ENCODE measurements at regions not wholly inside any gene's neighbourhood (a gene's known extent, or its start where the extent isn't known, plus 50 kb on each side); places are given as distances from the start of the nearest gene placed in this dataset.

DNA sequence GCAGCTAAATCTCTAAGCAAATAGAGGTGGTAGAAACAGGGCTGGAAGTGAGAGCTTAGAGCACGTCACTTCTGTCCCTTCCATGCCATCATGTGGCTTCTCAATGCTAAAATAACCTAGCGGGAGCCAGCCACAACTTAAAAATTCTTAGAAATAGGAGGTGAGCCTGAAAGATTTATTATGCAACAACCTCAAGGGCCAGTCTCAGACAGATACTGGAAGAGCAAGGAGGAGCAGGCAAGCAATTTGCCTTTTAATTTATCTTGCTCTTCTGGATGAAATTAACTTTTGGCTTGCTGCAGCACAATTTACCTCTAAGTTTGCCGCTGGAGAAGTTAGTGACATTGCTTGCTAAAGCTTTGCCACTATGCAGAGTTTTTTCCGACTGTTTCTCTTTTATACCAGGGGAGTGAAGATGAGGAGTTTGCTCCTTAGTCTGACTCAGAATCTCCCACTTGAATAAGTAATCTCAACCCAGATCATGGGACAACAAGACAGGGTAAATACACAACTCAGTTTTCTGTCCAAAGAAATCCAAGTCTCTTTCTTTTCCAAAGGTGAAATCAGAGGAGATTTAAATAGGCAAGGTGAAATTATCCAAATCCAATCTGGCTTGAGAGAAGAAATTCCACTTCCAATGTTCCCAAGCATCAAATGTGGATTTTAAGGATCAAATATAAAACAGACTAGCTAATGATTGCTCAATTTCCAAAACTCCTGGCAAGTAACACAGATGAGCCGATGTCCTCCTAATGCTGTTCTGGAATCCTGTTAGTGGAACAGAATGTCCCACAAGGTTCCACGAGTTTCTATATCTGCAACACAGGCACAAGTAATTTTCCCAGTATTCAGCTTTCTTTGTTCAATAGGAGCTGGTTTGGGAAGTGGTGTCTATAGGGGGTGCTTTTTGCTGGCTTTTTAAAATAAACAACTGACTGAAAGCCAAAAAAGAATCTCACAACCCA, 329.4 kb upstream of the RORA start:
- H3K27ac Mint-ChIP-seq = no peak overlapping the region
- no peaks in the 10 kb centered on the region for H3K9me3 Mint-ChIP-seq
- H3K27me3 Mint-ChIP-seq = peaks cover 7% of the 10 kb centered on the region
- H3K36me3 Mint-ChIP-seq = no peaks in the 10 kb centered on the region
- H3K4me1 Mint-ChIP-seq = no peaks in the 10 kb centered on the region
- no peak overlapping the region for H3K4me3 Mint-ChIP-seq

DNA sequence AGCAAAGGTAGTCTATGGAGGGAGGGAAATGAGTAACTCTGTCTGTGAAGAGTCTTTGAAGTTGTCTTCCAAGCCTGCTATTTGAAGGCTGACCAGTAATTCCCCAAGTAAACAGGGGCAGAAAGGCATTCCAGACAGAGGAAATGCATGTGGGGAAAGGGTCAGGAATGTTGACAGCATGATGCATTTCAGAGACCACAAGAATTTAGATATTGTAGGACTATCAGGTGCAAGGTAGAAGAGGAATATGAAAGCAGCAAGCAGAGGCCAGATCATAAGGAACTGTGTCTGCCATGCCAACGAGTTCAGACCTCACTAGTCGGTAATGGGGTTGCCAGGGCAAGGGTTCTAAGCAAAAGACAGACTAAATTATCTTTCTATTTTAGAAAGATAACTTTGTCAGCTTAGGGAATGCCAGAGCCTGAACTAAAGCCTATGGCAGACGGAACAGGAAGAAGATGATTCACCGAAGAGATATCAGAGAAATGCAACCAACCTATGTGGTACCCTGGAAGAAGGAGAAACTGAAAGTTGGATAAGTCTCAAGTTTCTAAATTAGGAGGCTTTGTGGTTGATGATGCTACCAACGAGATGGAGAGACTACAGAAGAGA, 327.0 kb upstream of the RORA start:
- Mint-ChIP-seq H3K36me3 (no peaks in the 10 kb centered on the region), H3K27me3 (peaks cover 5% of the 10 kb centered on the region), H3K9me3 (no peaks in the 10 kb centered on the region), H3K4me1 (no peaks in the 10 kb centered on the region), H3K4me3 (no peak overlapping the region), H3K27ac (no peak overlapping the region)

DNA sequence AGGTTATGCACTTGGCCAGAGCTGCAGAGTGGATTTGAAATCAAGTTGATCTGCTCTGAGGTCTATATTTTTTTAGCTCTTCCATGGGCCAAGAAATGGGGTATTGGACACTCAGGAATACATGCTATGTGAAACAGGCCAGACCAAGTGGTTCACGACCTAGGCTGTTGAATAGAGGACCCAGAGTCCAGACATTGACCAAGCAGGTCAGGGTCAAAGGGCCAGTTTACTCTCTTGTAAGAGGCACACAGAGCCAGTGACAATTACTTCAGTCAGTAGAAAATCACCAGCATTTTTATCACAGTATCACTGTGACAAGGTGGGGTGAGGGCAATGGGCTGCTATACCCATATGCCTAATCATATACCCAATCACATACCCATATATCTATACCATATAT, 320.6 kb upstream of the RORA start:
- Mint-ChIP-seq H3K27ac (no peak overlapping the region), H3K4me1 (no peaks in the 10 kb centered on the region), H3K9me3 (no peaks in the 10 kb centered on the region), H3K27me3 (peaks cover 11% of the 10 kb centered on the region), H3K36me3 (no peaks in the 10 kb centered on the region), H3K4me3 (no peak overlapping the region)

DNA sequence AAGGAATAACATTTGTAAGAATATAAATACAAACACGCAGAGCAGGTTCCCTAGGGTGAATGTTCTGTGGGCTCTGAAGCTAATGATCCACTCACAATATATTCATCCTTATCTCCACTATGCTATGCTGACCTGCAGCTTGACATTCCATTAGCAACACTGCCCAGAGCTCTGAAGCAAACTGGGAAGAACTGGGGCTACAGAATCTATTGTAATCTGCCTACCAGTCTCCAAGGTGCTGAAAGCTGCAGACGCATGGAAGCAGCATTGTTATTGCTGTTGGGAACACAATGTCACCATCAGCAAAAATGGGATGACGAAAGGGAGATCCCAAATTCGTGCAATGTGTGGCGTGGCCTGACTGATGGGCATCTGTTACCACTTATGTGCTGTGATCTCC, 316.7 kb upstream of the RORA start:
- Mint-ChIP-seq H3K4me3 (no peak overlapping the region), H3K27me3 (peaks cover 11% of the 10 kb centered on the region), H3K9me3 (no peaks in the 10 kb centered on the region), H3K27ac (no peak overlapping the region), H3K36me3 (no peaks in the 10 kb centered on the region), H3K4me1 (no peaks in the 10 kb centered on the region)

DNA sequence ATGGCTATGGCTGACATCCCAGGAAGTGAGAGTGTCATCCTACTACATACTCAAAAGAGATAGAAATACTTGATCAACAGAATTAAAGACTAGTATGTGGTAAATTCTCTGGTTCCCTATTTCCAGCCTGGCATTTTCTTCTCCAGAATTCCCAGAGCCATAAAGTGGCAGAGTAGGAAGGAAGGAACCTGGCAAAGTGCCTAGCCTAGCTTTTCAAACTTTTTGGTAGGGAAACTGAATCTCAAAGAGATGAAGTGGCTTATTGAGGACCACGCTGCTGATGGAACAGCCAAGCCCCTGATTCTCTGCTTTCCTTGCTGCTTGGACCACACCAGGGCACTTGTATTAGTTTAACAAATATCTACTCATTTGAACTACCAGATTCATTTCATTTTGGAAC, 312.4 kb upstream of the RORA start:
- Mint-ChIP-seq H3K27me3 (peaks cover 8% of the 10 kb centered on the region), H3K9me3 (no peaks in the 10 kb centered on the region), H3K4me1 (no peaks in the 10 kb centered on the region), H3K36me3 (no peaks in the 10 kb centered on the region), H3K4me3 (no peak overlapping the region), H3K27ac (no peak overlapping the region)

DNA sequence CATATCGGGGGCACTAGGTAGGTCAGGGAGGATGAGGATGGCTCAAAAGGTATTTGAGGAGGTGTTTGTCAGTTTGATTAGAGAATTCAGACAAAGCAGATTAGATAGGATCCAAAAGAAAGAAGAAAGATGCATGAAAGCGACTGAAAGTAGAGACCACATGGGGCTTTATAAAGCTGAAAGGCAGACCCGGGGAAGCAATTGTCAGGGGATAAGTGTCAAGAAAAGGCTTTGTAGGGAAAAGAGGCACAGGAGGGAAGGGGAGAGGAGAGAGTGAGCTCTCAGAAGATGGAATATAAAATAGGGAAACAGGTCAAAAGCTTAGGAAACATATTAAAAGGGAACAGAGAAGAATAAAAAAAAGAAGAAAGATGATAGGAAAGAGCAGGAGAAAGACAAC, 308.2 kb upstream of the RORA start:
- Mint-ChIP-seq H3K27ac (no peak overlapping the region), H3K4me3 (no peak overlapping the region), H3K27me3 (peaks cover 5% of the 10 kb centered on the region), H3K9me3 (no peaks in the 10 kb centered on the region), H3K4me1 (no peaks in the 10 kb centered on the region), H3K36me3 (no peaks in the 10 kb centered on the region)

DNA sequence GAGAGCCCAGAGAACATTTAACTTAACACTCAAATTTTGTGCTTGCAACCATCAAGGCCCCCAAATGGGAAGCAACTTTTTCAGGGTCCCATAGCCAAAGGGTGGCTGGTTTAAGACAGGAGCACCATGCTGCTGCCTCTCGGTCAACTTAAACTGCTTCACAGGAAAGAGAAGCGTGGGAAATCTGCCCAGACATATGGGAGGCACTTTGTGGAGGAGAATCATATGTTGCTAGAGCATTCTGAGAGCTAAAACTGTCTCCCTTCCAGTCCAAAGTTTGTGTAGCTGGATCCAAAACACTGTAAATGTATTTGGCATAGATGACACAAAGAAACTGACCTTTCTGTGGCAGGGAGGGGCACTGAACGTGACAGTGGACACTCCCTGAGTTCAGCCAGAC, 305.9 kb upstream of the RORA start:
- Mint-ChIP-seq H3K4me3 (no peak overlapping the region), H3K36me3 (no peaks in the 10 kb centered on the region), H3K27me3 (peaks cover 9% of the 10 kb centered on the region), H3K27ac (no peak overlapping the region), H3K9me3 (no peaks in the 10 kb centered on the region), H3K4me1 (no peaks in the 10 kb centered on the region)

DNA sequence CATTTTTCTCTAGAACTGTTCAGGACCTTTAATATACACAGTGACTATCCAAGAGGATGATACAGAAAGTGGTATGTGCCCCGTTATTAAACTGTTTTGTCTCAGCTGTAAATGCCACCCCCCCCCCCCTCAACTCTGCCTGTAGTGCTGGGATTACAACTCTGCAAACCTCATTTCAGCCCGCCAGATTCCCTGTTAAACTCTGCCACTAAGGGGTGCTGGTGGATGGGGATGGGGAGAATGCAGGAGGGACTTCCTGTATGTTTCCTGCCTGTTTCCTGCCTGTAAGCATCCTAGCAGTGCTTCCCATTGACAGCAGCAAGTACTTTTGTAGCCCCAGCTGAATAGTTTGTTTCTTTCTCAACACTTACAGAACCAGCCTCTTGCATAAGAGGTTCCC, 301.7 kb upstream of the RORA start:
- H3K36me3 Mint-ChIP-seq = no peaks in the 10 kb centered on the region
- H3K9me3 Mint-ChIP-seq = no peaks in the 10 kb centered on the region

DNA sequence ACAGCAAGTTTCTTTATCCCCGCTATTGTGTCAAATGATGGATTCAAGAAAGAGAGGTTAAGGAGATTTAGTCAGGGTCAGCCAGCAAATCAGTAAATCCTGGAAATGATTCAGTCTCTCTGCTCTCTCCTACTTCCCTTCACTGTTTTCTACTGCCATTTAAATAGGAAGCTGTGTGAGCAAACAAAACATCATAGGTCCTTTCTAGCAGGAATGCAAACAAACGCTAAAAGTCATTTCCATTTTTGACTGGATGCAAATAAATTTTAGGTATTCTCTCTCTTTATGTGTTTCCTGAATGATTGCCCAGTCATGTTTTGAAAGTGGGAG, 299.4 kb upstream of the RORA start:
- H3K27ac Mint-ChIP-seq = no peak overlapping the region
- no peaks in the 10 kb centered on the region for H3K9me3 Mint-ChIP-seq
- no peaks in the 10 kb centered on the region for H3K4me1 Mint-ChIP-seq
- H3K4me3 Mint-ChIP-seq = no peak overlapping the region
- no peaks in the 10 kb centered on the region for H3K36me3 Mint-ChIP-seq
- H3K27me3 Mint-ChIP-seq = peaks cover 5% of the 10 kb centered on the region

More for the DNA sequence above, 301.7 kb upstream of the RORA start:
- Mint-ChIP-seq H3K4me1 (no peaks in the 10 kb centered on the region), H3K27me3 (peaks cover 4% of the 10 kb centered on the region), H3K27ac (no peak overlapping the region), H3K4me3 (no peak overlapping the region)

DNA sequence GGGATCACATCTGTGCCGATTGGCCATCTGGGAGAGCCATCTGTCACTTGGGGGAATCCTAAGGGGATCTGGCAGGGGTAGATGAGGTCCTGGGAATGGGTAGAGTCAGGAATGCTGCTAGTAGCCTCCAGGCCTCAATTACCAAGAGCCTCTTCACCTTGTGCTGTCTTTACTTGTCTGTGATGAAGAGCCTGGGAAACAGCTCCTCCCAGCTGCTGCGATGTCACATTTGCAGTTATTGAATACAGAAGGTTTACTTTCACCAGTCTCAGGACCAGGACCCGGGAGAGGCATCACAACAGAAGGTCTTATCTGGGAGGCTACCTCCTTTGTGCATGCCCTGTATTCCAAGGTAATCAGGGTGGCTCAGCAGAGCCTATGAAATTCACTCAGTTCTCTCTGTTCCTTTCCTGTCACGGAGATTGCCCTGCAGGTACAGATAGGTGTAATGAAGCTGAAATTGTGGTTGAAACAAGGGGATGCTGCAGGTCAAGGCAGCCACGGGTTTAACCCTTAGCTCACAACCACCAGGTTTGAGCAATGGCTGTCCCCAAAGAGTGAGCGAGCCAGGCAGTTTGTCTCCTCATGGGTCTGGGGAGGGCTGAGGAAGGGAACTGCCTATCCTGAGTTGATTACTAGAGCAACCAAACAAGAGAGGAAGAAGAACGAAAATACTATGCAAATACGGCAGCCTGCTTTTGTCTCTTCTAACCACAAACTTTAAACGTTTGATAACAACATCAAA, 298.9 kb upstream of the RORA start:
- peaks cover 6% of the 10 kb centered on the region for H3K27me3 Mint-ChIP-seq
- no peaks in the 10 kb centered on the region for H3K4me1 Mint-ChIP-seq
- no peak overlapping the region for H3K4me3 Mint-ChIP-seq
- no peak overlapping the region for H3K27ac Mint-ChIP-seq
- no peaks in the 10 kb centered on the region for H3K36me3 Mint-ChIP-seq
- no peaks in the 10 kb centered on the region for H3K9me3 Mint-ChIP-seq

DNA sequence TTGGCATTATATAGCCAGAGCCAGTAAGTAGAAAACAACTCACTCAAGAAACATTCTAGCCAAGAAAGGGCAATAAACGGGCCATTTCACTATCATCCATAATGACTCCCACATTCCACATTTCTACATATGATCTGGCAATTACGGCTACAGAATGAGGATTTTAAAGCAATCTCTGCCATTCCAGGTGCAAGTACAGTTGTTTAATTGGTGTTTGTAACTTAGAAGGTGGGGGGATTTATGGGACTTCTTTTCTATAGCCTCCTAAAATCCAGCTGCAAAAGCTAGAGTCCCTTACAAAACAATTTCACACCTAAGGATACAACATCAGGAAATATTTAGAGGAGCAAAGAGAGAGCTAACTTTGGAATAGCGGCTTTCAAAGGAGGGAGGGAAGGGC, 295.4 kb upstream of the RORA start:
- H3K4me3 Mint-ChIP-seq = no peak overlapping the region
- H3K27me3 Mint-ChIP-seq = peaks cover 6% of the 10 kb centered on the region
- H3K36me3 Mint-ChIP-seq = no peaks in the 10 kb centered on the region
- no peaks in the 10 kb centered on the region for H3K4me1 Mint-ChIP-seq
- H3K27ac Mint-ChIP-seq = no peak overlapping the region
- H3K9me3 Mint-ChIP-seq = no peaks in the 10 kb centered on the region

DNA sequence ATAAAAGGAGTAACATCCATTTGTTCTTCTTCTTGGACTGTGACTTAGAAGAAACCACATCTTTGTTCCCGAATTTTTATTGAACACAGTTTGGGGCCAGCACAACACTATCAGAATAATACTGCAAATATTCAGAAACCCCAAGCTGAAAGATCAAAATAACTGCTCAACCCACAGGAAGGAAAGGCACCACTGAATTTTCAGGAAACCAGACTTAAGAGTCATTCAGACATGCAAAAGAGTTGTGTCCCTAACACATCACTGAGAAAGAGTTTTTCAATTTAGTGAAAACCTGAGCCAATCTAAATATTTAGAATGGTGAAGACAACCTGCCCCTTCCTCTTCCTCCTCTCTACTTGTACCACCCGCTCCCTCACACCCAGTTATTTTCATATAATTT, 295.0 kb upstream of the RORA start:
- Mint-ChIP-seq H3K36me3 (no peaks in the 10 kb centered on the region), H3K27me3 (peaks cover 8% of the 10 kb centered on the region), H3K4me3 (no peak overlapping the region), H3K4me1 (no peaks in the 10 kb centered on the region), H3K27ac (no peak overlapping the region), H3K9me3 (no peaks in the 10 kb centered on the region)

DNA sequence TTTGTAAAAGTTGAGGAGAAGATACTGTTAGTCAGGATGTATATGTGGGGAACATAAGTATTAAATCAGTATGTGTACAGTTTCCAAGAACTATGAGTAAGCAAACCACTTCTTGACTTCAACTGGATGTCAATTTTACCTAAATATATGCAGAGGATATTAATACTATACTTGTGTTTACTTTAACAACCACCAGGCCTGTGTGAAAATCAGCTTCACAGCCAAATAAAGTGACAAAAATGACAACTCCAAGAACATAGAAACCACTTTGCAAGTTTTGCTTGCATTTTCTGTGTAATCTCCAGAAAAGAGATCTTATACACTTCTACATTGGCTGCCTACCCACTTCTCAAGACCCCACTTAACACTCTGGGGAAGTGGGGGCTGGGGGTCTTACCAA, 293.3 kb upstream of the RORA start:
- Mint-ChIP-seq H3K36me3 (no peaks in the 10 kb centered on the region), H3K9me3 (no peaks in the 10 kb centered on the region), H3K4me1 (no peaks in the 10 kb centered on the region), H3K27me3 (peaks cover 11% of the 10 kb centered on the region), H3K27ac (no peak overlapping the region), H3K4me3 (no peak overlapping the region)

DNA sequence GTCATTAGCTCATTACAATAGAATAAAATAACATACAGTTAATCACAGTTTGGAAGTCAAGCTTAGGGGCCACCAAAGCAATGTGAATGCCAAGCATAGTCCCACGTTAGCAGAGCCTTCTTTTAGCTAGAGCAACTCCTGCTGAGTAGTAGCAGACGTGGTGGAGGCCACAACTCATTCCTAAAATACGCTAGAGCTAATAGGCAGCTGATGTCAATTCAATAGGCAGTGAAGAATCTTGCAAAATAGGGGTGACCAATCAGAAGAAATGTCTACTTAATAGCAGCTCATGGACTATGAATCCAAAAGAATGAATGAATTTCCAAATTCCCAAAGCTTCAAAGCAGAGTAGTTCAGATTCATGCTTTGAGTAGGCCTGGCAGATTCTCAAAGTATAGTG, 292.9 kb upstream of the RORA start:
- Mint-ChIP-seq H3K27me3 (peaks cover 14% of the 10 kb centered on the region), H3K27ac (no peak overlapping the region), H3K4me1 (no peaks in the 10 kb centered on the region), H3K36me3 (no peaks in the 10 kb centered on the region), H3K9me3 (no peaks in the 10 kb centered on the region), H3K4me3 (no peak overlapping the region)

DNA sequence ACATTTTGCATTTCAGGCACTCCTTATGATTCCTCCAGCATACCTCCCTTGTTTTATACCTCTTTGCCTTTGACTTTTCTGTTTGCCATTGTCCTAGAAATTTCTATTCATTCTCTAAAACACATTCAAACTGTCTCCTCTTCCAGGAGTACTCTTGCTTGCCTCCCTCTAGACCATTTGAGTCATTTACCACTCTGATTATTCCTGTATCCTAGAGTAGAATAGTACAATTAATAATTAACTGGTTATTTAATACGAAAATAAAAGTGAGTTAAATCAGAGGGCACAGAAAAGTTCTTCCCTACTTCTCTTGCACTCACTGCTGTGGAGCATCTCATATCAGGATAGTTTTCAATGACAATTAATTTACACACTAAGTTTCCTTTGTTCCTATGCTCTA, 290.2 kb upstream of the RORA start:
- no peaks in the 10 kb centered on the region for H3K36me3 Mint-ChIP-seq
- no peak overlapping the region for H3K4me3 Mint-ChIP-seq
- H3K27ac Mint-ChIP-seq = no peak overlapping the region
- no peaks in the 10 kb centered on the region for H3K4me1 Mint-ChIP-seq
- peaks cover 16% of the 10 kb centered on the region for H3K27me3 Mint-ChIP-seq
- no peaks in the 10 kb centered on the region for H3K9me3 Mint-ChIP-seq
